DMS153 treated with DMSO at 0.1 percent for 48 hours (cell line): ENCODE measurements at regions not wholly inside any gene's neighbourhood (a gene's known extent, or its start where the extent isn't known, plus 50 kb on each side); places are given as distances from the start of the nearest gene placed in this dataset.
A peak's percentile ranks its signal among the peaks of the same experiment; 100 is the strongest.
"Not testable (repeated sequence)": the region's sequence is repeated elsewhere in the genome, so short reads cannot be mapped to it uniquely, and the experiment has no call there.

Experiments used
- DNase-seq: peaks from one replicate; lab custom pipeline; 2025; ENCODE audit not compliant: unreplicated experiment; lab: John Stamatoyannopoulos, UW

GRCh38 chr1:10939654-10940450 lies 72.6 kb upstream of the TARDBP start:
- no peak for DNase-seq

GRCh38 chr1:10940451-10940804 lies 72.0 kb upstream of the TARDBP start:
- DNase-seq = no peak

- no peak for DNase-seq
These were observed 71.6 kb upstream of the TARDBP start for GRCh38 chr1:10940838-10941237.

GRCh38 chr1:10941891-10942541 lies 70.4 kb upstream of the TARDBP start:
- peak; percentile 68 for DNase-seq

GRCh38 chr1:10942542-10942912 lies 69.9 kb upstream of the TARDBP start:
- DNase-seq = no peak

GRCh38 chr1:10943041-10943440 lies 69.4 kb upstream of the TARDBP start:
- no peak for DNase-seq

GRCh38 chr1:10943991-10944730 lies 68.3 kb upstream of the TARDBP start:
- DNase-seq = peak; percentile 98

- DNase-seq = no peak
These were observed 66.4 kb upstream of the TARDBP start for GRCh38 chr1:10945991-10946509.

- DNase-seq = no peak
These were observed 65.3 kb upstream of the TARDBP start for GRCh38 chr1:10947181-10947580.

GRCh38 chr1:10947691-10948462 lies 64.6 kb upstream of the TARDBP start:
- no peak for DNase-seq

- DNase-seq = no peak
These were observed 64.0 kb upstream of the TARDBP start for GRCh38 chr1:10948463-10948775.

- no peak for DNase-seq
These were observed 61.9 kb upstream of the TARDBP start for GRCh38 chr1:10950316-10951172.

GRCh38 chr1:10951298-10951697 lies 61.2 kb upstream of the TARDBP start:
- DNase-seq = not testable (repeated sequence)

GRCh38 chr1:10951961-10952360 lies 60.5 kb upstream of the TARDBP start:
- no peak for DNase-seq

GRCh38 chr1:10953505-10954193 lies 58.8 kb upstream of the TARDBP start:
- DNase-seq = no peak

- DNase-seq = no peak
These were observed 55.3 kb upstream of the TARDBP start for GRCh38 chr1:10957133-10957532.

- DNase-seq = peak; percentile 98
These were observed 53.8 kb upstream of the TARDBP start for GRCh38 chr1:10958614-10959013.

- DNase-seq = peak; percentile 93
These were observed 51.8 kb upstream of the TARDBP start for GRCh38 chr1:10960411-10961299.
